RWPE1 (cell line): ENCODE measurements at regions not wholly inside any gene's neighbourhood (a gene's known extent, or its start where the extent isn't known, plus 50 kb on each side); places are given as distances from the start of the nearest gene placed in this dataset.
A peak's percentile ranks its signal among the peaks of the same experiment; 100 is the strongest.

ENCODE experiments used
- CTCF ChIA-PET: fragments of 350-600 bp; sonication (Branson Sonifier 250); formaldehyde crosslinking; extraction: SDS; loops from one replicate; lab custom pipeline; 2021; lab: Yijun Ruan, JAX
- POLR2A ChIA-PET: fragments of 400-600 bp; formaldehyde crosslinking; extraction: SDS; loops from one replicate; lab custom pipeline; 2020; ENCODE audit warnings: antibody characterized with exemption; ENCODE audit not compliant: low non-redundant PET; lab: Yijun Ruan, JAX
- DNase-seq: peaks from one replicate; pipeline ENCODE4 v3.0.0; 2012; ENCODE audit warnings: low spot score
- H3K27ac ChIP-seq: fragments of 450-650 bp; 2 replicates; pipeline ENCODE4 v1.5.1; 2017
- CTCF ChIP-seq: fragments of 450-650 bp; conservative IDR thresholded peaks from 2 replicates; pipeline ENCODE4 v1.5.1; 2017; ENCODE audit warnings: low read depth, mild to moderate bottlenecking

DNA sequence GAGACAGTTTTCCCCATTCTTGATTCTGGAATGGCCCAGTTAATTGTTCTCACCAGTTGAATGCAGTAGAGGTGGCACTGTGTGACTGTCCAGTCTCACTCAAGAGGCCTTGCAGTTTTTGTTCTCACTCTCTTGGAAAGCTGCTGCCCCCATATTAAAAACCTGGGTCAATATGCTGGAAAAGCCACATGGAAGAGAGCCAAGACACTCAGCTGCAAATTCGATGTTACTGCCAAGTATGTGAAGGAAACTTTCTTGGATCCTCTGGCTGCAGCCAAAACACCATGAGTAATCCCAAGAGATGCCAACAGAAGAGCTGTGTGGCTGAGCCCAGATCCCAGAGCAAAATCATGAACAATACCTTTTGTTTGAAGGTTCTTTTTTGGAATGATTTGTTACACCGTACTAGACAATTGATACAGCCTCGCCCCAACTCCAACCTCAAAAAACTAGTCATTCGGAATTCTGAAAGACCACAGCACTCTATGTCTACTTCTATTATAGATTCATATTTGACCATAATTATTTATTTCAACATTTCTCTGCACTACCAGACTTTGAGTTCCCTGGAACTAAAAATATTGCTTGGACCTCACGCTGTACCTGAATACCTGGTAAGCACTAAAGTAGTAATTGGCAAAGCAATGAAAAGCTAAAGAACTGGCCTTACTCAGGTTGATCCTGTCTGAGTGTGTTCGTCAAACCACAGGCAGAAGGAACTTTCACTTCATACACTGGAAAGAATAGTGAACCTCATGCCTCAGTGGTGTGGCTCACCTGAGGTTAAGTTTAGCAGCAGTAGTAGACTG lies 378.8 kb downstream of the ETS1 start:
- CTCF ChIA-PET: interaction anchor here (1.0 kb wide), 1 partner anchor 424 kb away, joined by 5 read pairs; no protein-coding TSS in a partner anchor
- no peak for TF ChIP-seq CTCF
- peak overlapping the region; percentile 82 for H3K27ac ChIP-seq
- POLR2A ChIA-PET: no interaction called here
- DNase-seq: peak; percentile 77

GRCh38 chr11:128207861-128208321 lies 379.5 kb downstream of the ETS1 start:
- ChIA-PET POLR2A (no interaction called here), CTCF (interaction anchor here (0.5 to 1.0 kb wide), 2 partner anchors 16 to 425 kb away, joined by 5 read pairs; no protein-coding TSS in a partner anchor)
- DNase-seq: peak; percentile 94
- no peak for TF ChIP-seq CTCF
- peak overlapping the region; percentile 82 for H3K27ac ChIP-seq

GRCh38 chr11:128206461-128206860 lies 380.9 kb downstream of the ETS1 start:
- ChIA-PET CTCF (no interaction called here), POLR2A (no interaction called here)
- DNase-seq: no peak
- no peak for TF ChIP-seq CTCF
- H3K27ac ChIP-seq: no peak overlapping the region

- no peak for TF ChIP-seq CTCF
- no peak overlapping the region for H3K27ac ChIP-seq
- no peak for DNase-seq
- ChIA-PET POLR2A (no interaction called here), CTCF (no interaction called here)
Measured at GRCh38 chr11:128205796-128206195, 381.6 kb downstream of the ETS1 start.

DNA sequence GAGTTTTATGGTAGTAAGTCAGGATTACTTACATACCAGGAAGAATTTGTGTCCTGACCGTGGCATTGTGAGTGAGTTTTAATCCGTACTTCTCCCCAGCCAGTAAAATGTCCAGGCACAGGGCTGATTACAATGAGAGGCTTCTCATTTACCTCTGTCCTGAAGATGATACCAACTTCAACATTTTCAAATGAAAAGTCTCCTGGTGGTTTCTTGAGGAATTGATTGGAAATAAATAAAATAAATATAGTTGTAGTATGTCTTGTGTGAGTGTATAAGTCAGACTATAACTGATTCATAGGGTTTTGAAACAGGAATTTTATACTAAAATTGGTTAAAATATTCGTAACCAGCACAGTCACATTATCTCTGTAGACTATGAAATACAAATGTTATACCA lies 382.5 kb downstream of the ETS1 start:
- no peak for DNase-seq
- TF ChIP-seq CTCF: no peak
- ChIA-PET POLR2A (no interaction called here), CTCF (no interaction called here)
- no peak overlapping the region for H3K27ac ChIP-seq

GRCh38 chr11:128201801-128202200 lies 385.6 kb downstream of the ETS1 start:
- no peak for DNase-seq
- CTCF ChIA-PET: no interaction called here
- POLR2A ChIA-PET: no interaction called here
- TF ChIP-seq CTCF: no peak
- no peak overlapping the region for H3K27ac ChIP-seq
